OCI-LY1 (cell line): ENCODE measurements at regions not wholly inside any gene's neighbourhood (a gene's known extent, or its start where the extent isn't known, plus 50 kb on each side); places are given as distances from the start of the nearest gene placed in this dataset.

Experiments used
- H2AFZ ChIP-seq: fragments of 200-600 bp; sonication (generic), shearing (Covaris generic); 2 replicates; pipeline ENCODE4 v1.6.0; 2014; ENCODE audit warnings: antibody characterized with exemption, mild to moderate bottlenecking, low read length
- H3F3A ChIP-seq: fragments of 200-600 bp; sonication (generic), shearing (Covaris generic); 2 replicates; pipeline ENCODE4 v1.6.0; 2014; ENCODE audit warnings: mild to moderate bottlenecking, antibody characterized with exemption, low read length, moderate library complexity; ENCODE audit not compliant: insufficient read depth
- H3K27ac ChIP-seq: fragments of 200-600 bp; sonication (generic); 2 replicates; pipeline ENCODE4 v1.5.1; 2014; ENCODE audit warnings: low read length, mixed run types, mild to moderate bottlenecking, low read depth; ENCODE audit not compliant: poor library complexity, severe bottlenecking
- H3K27me3 ChIP-seq: fragments of 200-600 bp; sonication (generic); 2 replicates; pipeline ENCODE4 v1.6.0; 2014; ENCODE audit warnings: antibody characterized with exemption, mild to moderate bottlenecking, low read length, moderate library complexity; ENCODE audit not compliant: insufficient read depth
- H3K36me3 ChIP-seq: fragments of 200-600 bp; sonication (generic); 2 replicates; pipeline ENCODE4 v1.6.1; 2014; ENCODE audit warnings: mild to moderate bottlenecking, antibody characterized with exemption, low read length, moderate library complexity, mixed read lengths; ENCODE audit not compliant: insufficient read depth
- H3K4me1 ChIP-seq: fragments of 200-600 bp; sonication (generic); 2 replicates; pipeline ENCODE4 v1.5.1; 2014; ENCODE audit warnings: mild to moderate bottlenecking, low read length, moderate library complexity; ENCODE audit not compliant: insufficient read depth, severe bottlenecking
- H3K4me2 ChIP-seq: fragments of 200-600 bp; sonication (generic), shearing (Covaris generic); 2 replicates; pipeline ENCODE4 v1.6.1; 2014; ENCODE audit warnings: low read length
- H3K4me3 ChIP-seq: fragments of 200-600 bp; sonication (generic); 2 replicates; pipeline ENCODE4 v1.5.1; 2014; ENCODE audit warnings: low read length, low read depth, mild to moderate bottlenecking, mixed read lengths; ENCODE audit not compliant: poor library complexity, severe bottlenecking
- H3K79me2 ChIP-seq: fragments of 200-600 bp; shearing (Covaris generic); 2 replicates; pipeline ENCODE4 v1.6.1; 2016; ENCODE audit warnings: mixed run types, low read length, mixed read lengths; ENCODE audit not compliant: insufficient read depth
- H3K9ac ChIP-seq: fragments of 200-600 bp; sonication (generic), shearing (Covaris generic); 2 replicates; pipeline ENCODE4 v1.6.1; 2014; ENCODE audit warnings: mild to moderate bottlenecking, low read length, mixed read lengths
- H3K9me2 ChIP-seq: fragments of 200-600 bp; sonication (generic), shearing (Covaris generic); 2 replicates; pipeline ENCODE4 v1.6.1; 2014; ENCODE audit warnings: low read depth, mild to moderate bottlenecking, low read length, mixed read lengths
- H3K9me3 ChIP-seq: fragments of 200-600 bp; shearing (Covaris generic); 2 replicates; pipeline ENCODE4 v1.6.1; 2014; ENCODE audit warnings: low read length, mixed read lengths
- H4K20me1 ChIP-seq: fragments of 200-600 bp; sonication (generic), shearing (Covaris generic); 2 replicates; pipeline ENCODE4 v1.6.0; 2016; ENCODE audit warnings: mild to moderate bottlenecking, low read length; ENCODE audit not compliant: insufficient read depth
- CTCF ChIP-seq: fragments of 200-600 bp; sonication (generic), shearing (Covaris generic); IDR thresholded peaks from 2 replicates; pipeline ENCODE4 v1.5.1; 2017; ENCODE audit warnings: mild to moderate bottlenecking, antibody characterized with exemption, low read length, moderate library complexity, mixed read lengths
- EZH2 ChIP-seq: fragments of 200-600 bp; sonication (generic), shearing (Covaris generic); IDR thresholded peaks from 2 replicates; pipeline ENCODE4 v1.8.0; 2017; ENCODE audit warnings: borderline replicate concordance, mixed run types, mild to moderate bottlenecking, antibody characterized with exemption, low read length, moderate library complexity, mixed read lengths

- no peaks in the 10 kb centered on the region for H3K4me1 ChIP-seq
- no peak overlapping the region for H3K27ac ChIP-seq
- H3K36me3 ChIP-seq = no peaks in the 10 kb centered on the region
Observed at GRCh38 chr10:61263518-61263917, 189.7 kb downstream of the TMEM26 start.

GRCh38 chr10:61262486-61263261, 190.5 kb downstream of the TMEM26 start:
- no peak overlapping the region for H2AFZ ChIP-seq
- no peaks in the 10 kb centered on the region for H3K27me3 ChIP-seq
- no peak overlapping the region for H3K9ac ChIP-seq
- no peaks in the 10 kb centered on the region for H3K4me1 ChIP-seq
- TF ChIP-seq CTCF (no peak), EZH2 (no peak)
- no peaks in the 10 kb centered on the region for H3F3A ChIP-seq
- no peak overlapping the region for H3K4me2 ChIP-seq
- H3K36me3 ChIP-seq = no peaks in the 10 kb centered on the region
- H3K79me2 ChIP-seq = no peaks in the 10 kb centered on the region
- H4K20me1 ChIP-seq = no peaks in the 10 kb centered on the region
- no peak overlapping the region for H3K27ac ChIP-seq
- no peaks in the 10 kb centered on the region for H3K9me2 ChIP-seq
- H3K9me3 ChIP-seq = peaks cover 4% of the 10 kb centered on the region; the same call in 1 of the 2 replicates
- H3K4me3 ChIP-seq = no peak overlapping the region

More at GRCh38 chr10:61263518-61263917, 189.7 kb downstream of the TMEM26 start:
- Histone ChIP-seq H3F3A (no peaks in the 10 kb centered on the region), H4K20me1 (no peaks in the 10 kb centered on the region), H2AFZ (no peak overlapping the region), H3K9me2 (no peaks in the 10 kb centered on the region), H3K79me2 (no peaks in the 10 kb centered on the region), H3K4me3 (no peak overlapping the region), H3K4me2 (no peak overlapping the region), H3K9ac (no peak overlapping the region), H3K27me3 (no peaks in the 10 kb centered on the region), H3K9me3 (peaks cover 4% of the 10 kb centered on the region; the same call in 1 of the 2 replicates)
- no peak for TF ChIP-seq EZH2
- TF ChIP-seq CTCF = no peak

- Histone ChIP-seq H3K9me3 (no peaks in the 10 kb centered on the region), H3F3A (no peaks in the 10 kb centered on the region)
Observed at GRCh38 chr10:61257956-61258496, 195.2 kb downstream of the TMEM26 start.

More at GRCh38 chr10:61257956-61258496, 195.2 kb downstream of the TMEM26 start:
- Histone ChIP-seq H2AFZ (no peak overlapping the region), H3K9ac (no peak overlapping the region), H3K27me3 (no peaks in the 10 kb centered on the region), H3K4me1 (no peaks in the 10 kb centered on the region), H3K79me2 (no peaks in the 10 kb centered on the region), H3K27ac (no peak overlapping the region), H3K4me3 (no peak overlapping the region), H4K20me1 (no peaks in the 10 kb centered on the region), H3K36me3 (no peaks in the 10 kb centered on the region), H3K4me2 (no peak overlapping the region), H3K9me2 (no peaks in the 10 kb centered on the region)
- TF ChIP-seq EZH2 = no peak
- TF ChIP-seq CTCF = no peak
